C4-2B (cell line): ENCODE measurements at regions not wholly inside any gene's neighbourhood (a gene's known extent, or its start where the extent isn't known, plus 50 kb on each side); places are given as distances from the start of the nearest gene placed in this dataset.

Source experiments
- H3K27ac ChIP-seq: fragments of 450-650 bp; 2 replicates; pipeline ENCODE4 v1.5.1; 2017
- ZFX ChIP-seq: fragments of 450-650 bp; IDR thresholded peaks from 2 replicates; pipeline ENCODE4 v1.6.1; 2017
- TF ChIP-seq, protein P1 (sequence below): fragments of 450-650 bp; conservative IDR thresholded peaks from 2 replicates; pipeline ENCODE4 v1.5.1; 2017; ENCODE audit warnings: mild to moderate bottlenecking

GRCh38 chr3:4021162-4021561, 221.9 kb downstream of the LRRN1 start:
- TF ChIP-seq ZFX: no peak
- no peak overlapping the region for H3K27ac ChIP-seq

DNA sequence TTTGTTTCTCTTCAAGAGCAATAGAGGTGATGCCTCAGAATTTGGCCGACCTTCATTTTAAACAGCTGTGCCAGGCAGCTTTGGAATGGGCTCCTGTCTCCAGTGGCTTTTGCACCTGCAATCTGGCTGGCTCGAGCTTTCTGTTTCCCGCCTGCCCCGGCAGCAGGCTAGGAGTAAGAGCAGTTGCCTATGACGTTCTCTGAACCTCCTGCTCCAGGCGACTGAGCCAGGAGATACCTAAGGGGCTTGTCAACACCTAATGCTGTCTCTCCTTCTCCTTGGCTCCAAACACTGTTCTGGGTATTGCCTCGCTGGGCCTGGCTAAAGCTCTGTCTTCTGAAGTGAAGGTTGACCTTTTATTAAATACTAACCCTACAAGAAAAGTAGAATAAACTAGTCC, 229.9 kb downstream of the LRRN1 start:
- H3K27ac ChIP-seq: no peak overlapping the region
- TF ChIP-seq, protein P1, sequence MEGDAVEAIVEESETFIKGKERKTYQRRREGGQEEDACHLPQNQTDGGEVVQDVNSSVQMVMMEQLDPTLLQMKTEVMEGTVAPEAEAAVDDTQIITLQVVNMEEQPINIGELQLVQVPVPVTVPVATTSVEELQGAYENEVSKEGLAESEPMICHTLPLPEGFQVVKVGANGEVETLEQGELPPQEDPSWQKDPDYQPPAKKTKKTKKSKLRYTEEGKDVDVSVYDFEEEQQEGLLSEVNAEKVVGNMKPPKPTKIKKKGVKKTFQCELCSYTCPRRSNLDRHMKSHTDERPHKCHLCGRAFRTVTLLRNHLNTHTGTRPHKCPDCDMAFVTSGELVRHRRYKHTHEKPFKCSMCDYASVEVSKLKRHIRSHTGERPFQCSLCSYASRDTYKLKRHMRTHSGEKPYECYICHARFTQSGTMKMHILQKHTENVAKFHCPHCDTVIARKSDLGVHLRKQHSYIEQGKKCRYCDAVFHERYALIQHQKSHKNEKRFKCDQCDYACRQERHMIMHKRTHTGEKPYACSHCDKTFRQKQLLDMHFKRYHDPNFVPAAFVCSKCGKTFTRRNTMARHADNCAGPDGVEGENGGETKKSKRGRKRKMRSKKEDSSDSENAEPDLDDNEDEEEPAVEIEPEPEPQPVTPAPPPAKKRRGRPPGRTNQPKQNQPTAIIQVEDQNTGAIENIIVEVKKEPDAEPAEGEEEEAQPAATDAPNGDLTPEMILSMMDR: no peak
- TF ChIP-seq ZFX: no peak

DNA sequence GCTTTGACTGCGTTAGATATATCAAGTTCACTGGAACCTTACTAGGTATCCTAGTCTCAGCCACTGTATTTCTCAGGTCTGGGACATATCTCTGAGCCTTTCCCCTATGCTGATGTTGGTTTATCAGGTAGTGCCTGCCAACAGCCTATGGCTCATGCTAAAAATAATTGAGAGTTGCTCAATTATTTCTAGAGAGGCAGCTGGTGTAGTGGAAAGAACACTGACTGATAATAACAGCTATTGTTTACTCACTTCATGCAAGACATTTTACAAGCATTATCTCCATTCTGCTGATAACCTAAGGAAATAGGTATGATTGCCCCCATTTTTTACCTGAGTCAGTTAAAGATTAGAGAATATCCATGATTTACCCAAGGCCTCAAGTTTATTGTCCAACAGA, 231.4 kb downstream of the LRRN1 start:
- no peak overlapping the region for H3K27ac ChIP-seq
- TF ChIP-seq ZFX: no peak
- TF ChIP-seq, protein P1: no peak

DNA sequence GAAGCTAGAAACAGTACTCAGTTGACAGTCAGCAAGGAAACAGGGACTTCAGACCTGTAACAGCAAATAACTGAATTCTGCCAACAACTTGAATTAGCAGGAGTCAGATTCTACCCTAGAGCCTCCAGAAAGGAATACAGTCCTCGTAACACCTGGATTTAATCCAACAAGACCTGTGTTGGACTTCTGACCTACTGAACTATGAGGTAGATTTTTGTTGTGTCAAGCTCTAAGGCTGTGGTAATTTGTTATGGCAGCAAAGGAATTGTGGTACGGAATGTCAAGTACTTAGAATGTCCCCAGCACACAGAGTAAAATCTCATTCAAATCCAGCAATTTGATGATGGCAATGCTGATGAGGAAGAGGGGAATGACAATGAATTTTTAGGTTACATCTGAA, 234.1 kb downstream of the LRRN1 start:
- H3K27ac ChIP-seq: no peak overlapping the region
- TF ChIP-seq ZFX: no peak
- TF ChIP-seq, protein P1: no peak

- H3K27ac ChIP-seq: no peak overlapping the region
- TF ChIP-seq ZFX: no peak
- TF ChIP-seq, protein P1: no peak
Measured at GRCh38 chr3:4036046-4036445, 236.8 kb downstream of the LRRN1 start.

GRCh38 chr3:4038351-4038750, 239.1 kb downstream of the LRRN1 start:
- no peak for TF ChIP-seq ZFX
- TF ChIP-seq, protein P1: no peak
- no peak overlapping the region for H3K27ac ChIP-seq

- no peak overlapping the region for H3K27ac ChIP-seq
- no peak for TF ChIP-seq ZFX
- TF ChIP-seq, protein P1: no peak
Measured at GRCh38 chr3:4042070-4042469, 242.8 kb downstream of the LRRN1 start.

DNA sequence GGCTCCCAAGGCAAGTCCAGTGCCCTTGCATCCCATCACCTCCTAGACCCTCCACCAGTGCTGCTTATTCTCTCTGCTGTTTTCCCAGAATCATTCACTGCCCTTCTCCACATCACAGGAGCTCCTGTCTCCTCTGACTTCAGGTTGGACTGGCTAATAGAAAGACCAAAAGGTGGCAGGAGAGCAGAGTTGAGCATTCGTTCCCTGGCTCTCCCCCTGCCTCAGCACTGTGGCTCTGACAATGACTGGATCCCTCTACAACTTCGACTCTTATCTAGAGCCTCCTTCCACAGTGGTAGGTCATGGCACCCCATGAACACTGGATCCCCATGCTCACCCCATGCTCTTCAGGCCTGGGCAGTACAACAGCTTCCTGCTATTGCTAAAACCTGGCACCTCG, 243.6 kb downstream of the LRRN1 start:
- TF ChIP-seq ZFX: no peak
- TF ChIP-seq, protein P1: no peak
- H3K27ac ChIP-seq: no peak overlapping the region
